Stimulated activated CD8-positive, alpha-beta memory T cell treated with anti-CD3 and anti-CD28 coated beads, Interleukin-15, amount 100 ng/mL, for 48 hours (primary cell): ENCODE measurements at regions not wholly inside any gene's neighbourhood (a gene's known extent, or its start where the extent isn't known, plus 50 kb on each side); places are given as distances from the start of the nearest gene placed in this dataset.

Experiments
- DNase-seq, 2 donors: peaks; one replicate each; pipeline ENCODE4 v3.0.0-alpha.2; 2020; ENCODE audit warnings: low read depth in 2 of 2

DNA sequence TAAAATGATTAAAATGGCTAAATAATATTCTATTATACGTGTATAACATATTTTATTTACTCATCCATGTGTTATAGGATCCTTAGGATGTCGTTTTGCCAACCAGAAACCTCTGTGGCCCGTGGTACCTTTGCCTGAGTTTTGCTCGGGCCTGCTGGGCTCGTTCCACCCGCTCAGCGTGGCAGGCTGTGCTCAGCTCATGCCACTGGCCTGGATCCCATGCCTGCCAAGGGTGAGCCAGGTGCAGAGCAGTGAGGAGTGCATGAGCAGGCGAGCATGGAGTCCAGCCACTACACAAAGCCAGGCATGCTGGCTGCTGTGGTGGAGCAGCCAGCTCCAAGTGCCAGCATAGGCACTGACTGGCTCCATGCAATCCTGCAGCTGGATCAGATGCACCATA lies 417.2 kb downstream of the TTLL7 start:
- DNase-seq = no peak

DNA sequence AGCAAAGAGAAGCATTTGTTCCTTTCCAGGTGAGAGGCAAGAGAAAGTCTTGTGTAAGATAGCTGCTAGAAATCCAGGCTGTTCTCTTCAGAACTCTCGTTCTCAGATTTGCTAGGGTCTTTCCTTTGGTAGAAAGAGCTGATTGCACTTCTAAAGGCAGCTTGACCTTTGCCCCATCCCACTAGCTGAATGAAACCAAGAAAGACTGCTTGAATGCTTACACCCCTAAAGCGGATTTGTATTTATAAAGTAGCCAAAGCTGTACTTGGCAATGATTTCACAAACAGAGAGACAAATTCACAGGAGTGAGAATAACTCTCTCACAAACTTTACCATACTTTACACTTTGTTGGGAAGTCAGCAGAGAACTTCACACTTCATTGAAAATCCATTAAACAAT lies 424.1 kb downstream of the TTLL7 start:
- no peak for DNase-seq

DNA sequence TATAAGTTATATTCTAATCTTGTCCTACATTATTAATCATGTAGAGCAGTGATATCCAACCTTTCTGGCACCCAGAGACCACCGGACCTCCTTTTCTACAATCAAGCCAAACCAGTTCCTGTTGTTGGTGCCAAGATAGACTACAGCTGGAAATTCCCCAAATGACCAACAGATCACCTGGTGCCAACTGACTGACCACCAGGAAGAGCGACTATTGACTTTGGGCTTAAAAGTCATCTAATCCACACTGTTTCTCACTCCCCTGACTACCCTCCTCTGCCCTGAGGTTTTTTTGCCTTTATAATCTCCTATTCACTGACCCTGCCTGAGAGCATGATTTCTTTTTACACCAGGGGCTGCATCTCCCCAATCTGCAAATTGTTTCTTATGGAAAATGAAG lies 425.2 kb downstream of the TTLL7 start:
- no peak for DNase-seq

DNA sequence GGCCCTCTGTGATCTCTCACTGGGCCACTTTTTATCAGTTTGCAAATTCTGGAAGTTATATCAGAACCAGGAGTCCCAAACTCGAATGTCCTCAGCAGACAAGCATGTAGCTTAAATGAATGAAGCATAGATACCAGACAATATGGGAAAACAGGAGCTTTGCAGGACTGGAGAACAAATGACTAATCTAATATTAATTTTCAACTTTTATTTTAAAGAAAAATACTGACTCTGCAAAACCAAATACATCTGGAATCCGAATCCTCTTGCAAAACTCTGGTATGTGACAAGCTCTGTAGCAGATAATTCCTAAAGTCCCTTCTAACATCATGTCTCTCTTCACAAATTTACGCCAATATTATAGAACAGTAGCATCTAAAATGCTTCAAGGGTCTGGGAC lies 427.4 kb downstream of the TTLL7 start:
- no peak for DNase-seq

DNA sequence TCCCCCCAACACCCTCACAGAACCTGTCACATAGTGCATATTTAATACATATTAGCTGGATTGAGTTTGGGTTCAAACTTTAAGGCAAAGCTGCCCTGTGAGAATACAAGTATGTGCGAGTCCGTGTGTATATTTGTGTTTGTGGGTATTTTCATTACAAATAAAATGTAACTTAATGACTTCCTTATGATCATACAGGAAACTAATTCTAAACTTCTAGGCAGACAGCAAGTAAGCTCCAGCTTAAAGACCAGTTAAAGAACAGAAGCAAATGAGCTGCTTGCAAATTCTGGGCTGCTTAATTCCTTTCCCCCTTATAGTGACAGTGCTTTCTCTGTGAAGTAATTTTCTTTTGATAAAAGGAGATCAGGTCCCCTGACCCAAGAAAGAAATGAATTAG lies 437.6 kb downstream of the TTLL7 start:
- no peak for DNase-seq

DNA sequence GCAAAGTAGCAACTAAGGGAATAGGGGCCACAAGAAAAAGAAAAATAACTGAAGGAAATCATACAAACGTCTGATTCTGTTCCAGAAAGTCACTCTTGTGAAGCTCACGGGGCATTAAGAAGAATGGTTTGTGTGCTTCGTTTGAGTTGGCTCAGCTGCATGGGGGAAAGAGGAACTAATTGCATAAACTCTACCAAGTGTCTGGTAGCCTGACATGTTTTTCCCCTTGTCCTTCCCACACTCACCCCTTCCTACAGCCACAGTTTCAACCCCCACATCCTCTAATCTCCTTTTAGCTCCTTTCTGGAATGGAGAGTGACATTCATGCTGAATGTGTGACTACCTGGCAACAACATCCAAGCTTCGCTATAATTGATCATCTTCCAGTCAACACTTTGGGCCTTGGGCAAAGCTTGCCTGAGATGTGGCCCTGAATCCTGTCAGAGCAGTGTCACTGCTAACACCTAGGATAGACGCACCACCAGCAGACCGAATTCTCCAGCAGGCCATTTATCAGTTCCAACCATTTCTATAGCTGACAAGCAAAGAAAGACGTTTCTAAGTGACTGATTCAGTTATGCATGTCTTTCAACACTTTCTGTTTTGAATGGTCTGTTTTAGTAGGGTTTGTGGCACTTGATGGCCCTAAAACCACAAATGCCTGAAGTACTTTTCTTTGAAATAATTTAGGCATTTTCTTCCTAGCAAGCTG lies 439.6 kb downstream of the TTLL7 start:
- DNase-seq = no peak

DNA sequence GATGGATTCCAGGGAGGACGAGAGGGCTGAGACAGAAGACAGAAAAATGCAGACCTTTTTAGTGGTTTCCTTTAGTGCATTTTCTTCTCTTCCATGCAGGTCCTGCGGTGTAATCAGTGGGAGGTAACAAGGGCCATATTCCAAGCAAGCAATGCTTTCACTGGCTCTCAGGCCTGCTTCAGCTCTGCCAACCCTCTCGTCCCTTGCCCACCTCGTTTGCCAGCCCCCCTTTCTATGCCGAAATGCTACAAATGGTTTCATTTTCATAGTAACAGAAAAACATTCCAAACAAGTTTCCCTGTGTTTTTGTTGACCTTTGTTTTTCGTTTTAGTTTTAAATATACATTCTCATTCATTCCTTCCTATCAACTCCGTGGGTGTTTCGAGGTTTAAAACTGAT lies 443.1 kb downstream of the TTLL7 start:
- DNase-seq = no peak

DNA sequence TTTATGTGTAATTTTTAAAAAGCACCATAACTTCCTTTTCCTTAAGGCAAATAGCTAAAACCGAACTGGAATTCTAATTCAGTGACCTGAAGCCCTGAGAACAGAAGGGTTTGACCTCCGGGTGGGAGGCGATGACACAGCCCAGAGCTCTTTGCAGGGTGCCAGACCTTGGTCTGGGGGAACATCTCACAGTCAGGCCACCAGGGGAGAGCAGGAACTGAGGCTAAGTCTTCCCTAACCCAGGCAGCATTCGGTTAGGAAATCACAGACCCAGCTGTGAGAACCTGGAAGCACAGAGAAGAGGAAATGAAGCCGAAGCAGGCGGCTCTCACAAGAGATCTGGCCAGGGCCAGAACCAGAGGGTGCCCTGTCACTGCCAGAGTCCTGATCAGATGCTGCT lies 444.8 kb downstream of the TTLL7 start:
- no peak for DNase-seq

DNA sequence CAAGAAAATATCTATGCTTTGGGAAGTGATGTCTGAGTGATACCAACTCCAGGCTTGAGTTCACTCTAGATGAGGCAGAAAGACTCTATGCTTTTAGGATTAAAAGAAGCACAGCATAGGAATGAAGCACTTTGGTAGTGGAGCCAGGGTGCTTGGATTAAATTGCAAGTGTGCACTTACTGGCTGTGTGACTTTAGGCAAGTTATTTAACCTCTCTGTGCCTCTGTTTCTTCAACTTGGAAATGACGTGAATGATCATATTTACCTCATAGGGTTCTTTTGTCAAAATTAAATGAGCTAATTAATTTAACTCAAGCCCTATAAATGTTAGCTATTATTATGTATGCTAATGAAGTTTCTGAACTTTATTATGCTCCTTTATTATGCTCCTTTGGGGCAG lies 446.1 kb downstream of the TTLL7 start:
- no peak for DNase-seq

DNA sequence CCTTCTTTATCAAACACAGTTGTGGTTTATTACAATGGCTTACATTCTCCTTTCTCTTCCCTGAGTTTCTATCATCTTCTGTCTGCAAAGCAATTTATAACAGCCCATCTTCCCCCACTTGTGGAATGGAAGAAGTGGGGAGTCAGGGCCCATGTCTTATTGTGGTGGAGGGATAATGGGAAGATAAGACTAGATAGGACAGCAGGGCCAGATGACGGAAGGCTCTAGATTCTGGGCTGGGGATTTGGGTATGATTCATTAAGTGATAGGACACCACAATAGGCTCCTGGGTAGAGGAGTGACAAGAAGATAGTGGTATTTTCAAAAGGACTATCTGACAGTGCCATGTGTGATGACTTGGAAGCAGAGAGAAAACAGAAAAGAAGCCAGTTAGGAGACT lies 450.6 kb downstream of the TTLL7 start:
- DNase-seq = no peak

DNA sequence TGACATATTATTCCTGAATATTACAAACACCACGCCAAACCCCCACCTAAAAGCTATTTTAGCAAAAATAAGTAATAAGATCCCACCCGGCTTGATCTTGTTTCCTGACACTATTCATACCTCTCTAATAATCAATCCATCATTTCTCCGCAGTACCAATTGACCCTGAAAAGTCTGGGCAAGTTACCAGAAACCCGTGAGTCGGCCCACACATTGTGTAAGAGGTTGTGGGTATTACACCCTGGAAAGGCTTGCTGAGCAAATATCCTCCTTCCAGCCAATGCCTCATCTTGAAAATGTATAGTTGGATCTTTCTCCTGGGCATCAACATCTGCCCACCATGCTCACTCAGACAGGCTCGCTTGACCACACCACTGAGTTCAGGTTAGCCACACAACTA lies 451.0 kb downstream of the TTLL7 start:
- no peak for DNase-seq

DNA sequence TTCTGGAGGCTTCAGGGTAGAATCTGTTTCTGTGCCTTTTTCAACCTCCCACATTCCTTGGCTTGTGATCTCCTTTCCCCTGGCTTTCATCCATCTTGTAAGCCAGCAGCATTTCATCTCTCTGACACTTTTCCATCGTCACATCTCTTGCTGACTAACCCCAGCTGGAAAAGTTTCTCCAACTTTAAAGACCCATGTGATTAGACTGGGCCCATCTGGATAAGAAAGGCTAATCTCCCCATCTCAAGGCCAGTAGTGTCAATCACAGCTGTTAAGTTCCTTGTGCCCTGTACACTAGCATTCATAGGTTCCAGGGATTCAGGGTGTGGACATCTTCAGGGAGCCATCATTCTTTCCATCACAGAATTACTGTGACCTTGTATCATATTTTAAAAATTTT lies 452.1 kb downstream of the TTLL7 start:
- no peak for DNase-seq

DNA sequence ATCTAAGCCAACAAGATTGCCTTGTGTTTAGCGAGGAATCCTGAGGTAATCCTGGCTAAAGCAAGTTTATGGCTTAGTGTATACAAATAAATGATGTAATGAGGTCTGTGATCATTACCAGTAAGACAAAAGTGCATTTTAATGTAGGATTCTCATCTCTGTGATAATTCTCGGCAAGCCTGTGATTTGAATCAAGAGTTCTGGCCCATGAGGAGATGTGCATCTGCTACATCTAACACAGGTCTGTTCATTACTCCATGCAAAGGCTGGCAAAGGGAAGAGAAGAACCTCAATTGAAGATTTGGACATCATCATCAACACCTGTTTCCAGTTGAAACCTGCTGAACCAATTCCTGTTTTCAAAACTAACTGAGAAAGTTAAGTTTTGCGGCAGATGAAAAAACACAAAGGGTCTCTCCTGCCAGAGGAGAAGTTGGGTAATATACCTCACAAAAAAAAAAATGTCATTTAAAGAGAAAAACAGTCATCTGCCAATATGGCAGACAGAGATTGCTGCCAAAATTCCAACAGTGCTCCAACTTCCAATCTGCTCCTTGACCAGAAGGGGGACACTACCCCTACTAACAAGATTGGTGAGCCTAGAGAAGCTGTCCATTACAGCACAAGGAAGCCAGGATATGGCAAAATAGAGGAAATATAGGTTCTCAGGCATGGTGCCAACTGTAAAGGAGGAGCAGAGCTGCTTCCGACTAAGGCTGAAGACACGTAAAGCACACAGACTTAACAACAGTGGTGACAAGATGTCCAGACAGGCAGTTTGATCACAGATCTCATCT lies 453.7 kb downstream of the TTLL7 start:
- no peak for DNase-seq

DNA sequence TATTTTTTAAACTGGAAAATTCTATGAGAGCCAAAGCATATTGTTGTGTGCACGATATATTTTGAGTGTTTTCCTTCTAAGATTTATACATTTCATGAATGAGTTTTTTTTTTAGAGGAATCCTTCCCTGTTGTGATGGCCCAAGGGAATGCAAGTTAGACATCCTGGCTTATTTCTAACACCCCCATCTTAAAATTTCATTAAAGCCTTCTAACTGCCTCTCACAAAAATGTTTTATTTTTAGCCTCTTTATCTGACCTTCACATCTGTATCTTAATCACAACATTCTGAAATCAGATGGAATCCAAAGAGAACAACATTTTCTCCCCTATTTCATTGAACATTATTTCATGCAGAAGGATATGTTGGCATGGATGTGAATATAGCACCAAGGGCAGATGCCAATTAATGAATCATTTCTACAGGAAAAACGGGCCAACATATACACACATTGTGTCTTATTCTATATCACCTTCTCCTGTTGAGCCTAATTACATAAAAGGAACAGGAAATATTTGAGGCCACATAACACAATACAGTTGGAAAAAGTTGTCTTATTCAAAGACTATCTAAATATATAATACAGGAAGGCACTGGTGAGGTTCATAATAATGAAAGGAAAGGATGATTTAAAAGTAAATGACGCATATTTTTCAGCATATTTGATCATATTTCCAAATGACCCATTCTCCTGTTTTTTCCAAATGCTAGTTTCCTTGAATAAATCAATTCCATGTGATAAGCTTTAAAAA lies 455.5 kb downstream of the TTLL7 start:
- no peak for DNase-seq

DNA sequence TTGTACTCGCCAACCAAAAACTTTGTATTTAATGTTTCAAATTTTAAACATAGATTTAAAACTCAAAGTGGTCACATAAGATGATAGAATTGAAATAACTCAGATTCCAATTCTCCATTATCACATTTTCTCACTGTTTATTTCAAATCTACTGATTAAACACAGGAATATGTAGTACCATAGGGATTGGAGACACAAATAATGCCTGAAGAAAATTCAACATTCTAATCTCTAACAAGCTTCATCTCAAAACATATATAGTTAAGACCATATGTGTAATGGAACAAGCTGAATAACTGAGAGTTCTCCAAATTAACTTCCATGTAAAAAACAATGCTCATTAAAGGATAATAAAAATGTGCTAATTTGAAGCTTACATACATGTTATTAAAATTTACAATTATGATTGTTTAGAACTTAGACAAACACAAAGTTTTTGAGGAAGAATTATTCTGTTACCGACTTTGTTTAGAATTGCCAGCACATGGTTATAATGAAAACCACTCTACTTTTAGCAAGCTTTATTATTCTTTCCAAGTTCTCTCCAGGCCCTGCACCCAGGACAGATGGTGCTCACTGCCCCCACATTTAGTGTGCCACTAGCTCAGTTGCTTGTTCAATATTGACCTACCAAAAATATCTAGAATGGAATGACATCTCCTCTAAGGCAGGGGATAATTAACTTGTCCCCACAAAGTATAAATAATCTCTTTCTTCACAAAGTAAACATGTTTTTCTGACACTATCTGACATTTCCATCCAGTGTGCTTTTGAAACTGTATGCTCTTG lies 467.2 kb downstream of the TTLL7 start:
- DNase-seq = no peak

DNA sequence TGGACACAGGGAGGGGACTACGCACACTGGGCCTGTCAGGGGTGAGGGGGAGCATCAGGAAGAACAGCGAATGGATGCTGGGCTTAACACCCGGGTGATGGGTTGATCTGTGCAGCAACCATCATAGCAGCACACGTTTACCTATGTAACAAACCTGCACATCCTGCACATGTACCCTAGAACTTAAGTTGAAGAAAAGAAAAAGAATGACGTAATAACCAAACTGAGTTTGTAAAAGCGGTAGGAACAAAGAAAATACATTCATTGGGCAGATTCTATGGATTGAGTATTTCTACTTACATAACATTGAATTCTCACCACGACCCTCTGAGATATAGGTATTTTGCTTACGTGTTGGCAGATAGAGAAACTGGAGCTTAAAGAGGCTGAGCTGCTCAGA lies 468.4 kb downstream of the TTLL7 start:
- DNase-seq = no peak

DNA sequence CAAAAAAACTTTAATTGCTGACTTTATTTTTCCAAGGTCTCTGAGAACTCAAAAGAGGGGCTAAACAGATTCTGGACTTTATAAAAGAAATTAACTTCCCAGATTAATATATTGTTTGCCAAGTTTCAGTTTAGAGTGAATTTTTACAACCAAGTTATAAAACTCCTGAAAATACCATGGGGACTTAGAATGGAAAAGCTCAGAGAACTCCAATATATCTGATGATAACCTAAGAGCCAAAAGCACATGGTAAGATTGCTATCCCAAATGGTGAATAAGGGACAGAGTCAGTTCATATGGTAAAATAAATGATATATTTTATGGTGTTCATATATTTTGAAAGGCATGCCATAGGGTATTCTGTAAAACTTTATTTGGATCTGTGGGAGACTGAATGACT lies 470.9 kb downstream of the TTLL7 start:
- no peak for DNase-seq

DNA sequence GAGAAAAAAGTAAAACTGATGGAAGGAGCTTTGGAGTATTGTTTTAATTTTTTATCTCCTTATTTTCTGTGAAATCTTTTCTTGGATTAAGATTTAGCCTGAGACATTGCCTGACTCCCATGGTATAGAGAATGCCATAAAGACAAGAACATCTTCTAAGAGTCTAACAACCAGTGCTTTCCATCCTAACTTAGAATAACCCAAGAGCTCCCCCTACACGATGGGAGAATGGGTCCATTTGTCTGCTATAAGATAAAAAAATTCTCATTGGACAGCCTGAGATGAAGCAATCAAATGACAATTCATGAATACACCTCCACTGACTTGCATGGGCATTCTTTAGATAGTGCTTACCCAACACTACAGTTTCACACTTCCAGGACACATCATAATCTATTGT lies 478.1 kb downstream of the TTLL7 start:
- DNase-seq = no peak

DNA sequence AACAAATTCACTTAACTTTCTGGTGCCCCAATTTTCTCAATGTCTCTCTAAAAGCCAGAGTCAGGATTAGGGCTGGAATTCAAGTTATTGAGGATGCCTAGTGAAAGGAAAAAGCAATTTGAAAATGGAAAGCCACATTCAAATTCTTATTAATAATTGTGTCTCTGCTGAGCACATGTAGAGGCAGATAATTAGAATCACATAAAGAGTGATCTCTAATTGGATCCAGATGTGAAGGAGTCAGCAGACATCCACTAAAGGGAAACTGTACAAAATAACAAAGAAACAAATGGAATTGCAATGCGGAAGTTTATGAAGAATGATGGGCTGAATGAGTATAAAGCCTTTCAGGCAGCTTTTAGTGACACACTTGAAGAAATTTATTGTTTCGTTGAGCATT lies 482.6 kb downstream of the TTLL7 start:
- DNase-seq = no peak

DNA sequence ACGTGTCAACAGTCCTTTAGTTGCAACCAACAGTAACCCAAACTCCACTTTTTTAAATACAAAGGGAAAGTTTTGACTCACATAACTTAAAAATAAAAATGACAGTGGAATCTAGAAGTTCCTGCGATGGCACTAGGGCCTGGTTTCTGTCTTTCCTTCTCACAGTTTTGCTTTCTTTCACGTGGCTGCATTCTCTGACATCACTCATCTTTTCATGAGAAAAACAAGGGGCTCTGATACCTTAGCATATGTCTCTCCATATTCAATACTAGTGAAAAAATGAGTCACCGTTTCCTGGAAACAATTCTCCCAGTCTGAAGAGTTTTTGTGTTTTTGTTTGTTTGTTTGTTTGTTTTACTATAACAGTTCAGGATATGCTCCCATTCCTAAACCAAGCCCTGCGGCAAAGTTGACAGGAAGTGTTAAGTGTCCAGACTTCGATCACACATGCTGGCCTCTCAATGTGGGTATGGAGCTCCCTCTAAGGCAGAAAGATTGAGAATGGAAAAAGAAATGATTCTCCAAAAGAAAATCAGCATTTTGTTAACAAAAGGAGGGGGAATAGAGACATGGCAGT lies 483.3 kb downstream of the TTLL7 start:
- DNase-seq = no peak

DNA sequence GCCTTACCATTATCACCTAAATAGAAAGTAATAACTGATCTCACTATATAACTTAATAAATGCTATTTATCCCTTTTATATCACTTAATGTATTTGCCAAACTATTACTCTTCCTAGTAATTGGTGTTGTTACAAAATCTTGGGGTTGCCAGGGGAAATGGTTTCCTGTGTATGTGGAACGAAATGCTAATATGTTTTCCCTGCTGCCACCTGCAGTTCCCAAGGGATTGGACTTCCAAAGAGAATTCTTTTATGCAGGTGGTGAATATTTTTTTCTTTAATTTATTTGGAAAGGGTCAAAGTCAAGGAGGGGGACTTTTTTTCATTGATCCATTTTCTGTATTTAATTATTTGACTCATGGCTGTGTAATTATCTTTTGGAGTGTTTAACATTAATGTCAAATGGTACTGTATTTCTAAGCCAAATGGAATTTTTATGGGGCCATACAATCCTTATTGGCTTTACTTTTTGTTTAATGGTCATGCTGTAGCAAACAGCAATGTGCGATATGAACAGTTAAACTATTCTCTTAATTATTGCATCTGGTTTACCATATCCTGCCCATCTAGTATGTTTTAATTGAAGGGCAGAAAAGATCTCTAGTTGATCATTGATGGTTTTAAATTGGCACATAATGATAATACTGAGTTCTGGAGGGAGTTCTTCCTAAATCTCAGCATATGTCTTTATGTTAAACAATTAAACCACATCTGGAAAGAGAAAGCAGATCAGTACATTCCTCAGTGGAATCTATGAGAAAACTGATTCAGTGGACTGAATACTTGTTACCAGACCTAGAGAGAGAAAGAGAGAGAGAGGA lies 486.3 kb downstream of the TTLL7 start:
- DNase-seq = no peak
